Keratinocyte (primary cell): ENCODE measurements at regions not wholly inside any gene's neighbourhood (a gene's known extent, or its start where the extent isn't known, plus 50 kb on each side); places are given as distances from the start of the nearest gene placed in this dataset.

ENCODE experiments used
- DNase-seq: peaks from one replicate; pipeline ENCODE4 v3.0.0-alpha.2; 2011; ENCODE audit warnings: low read depth, missing footprints, low spot score
- FAIRE-seq: peaks from 2 replicates; lab custom pipeline; 2011; peaks lifted over from hg19 to GRCh38; lab: Jason Lieb, UNC
- H2AFZ ChIP-seq: 2 replicates; pipeline ENCODE4 v1.6.0; 2012; ENCODE audit warnings: low read length, control low read depth, inconsistent platforms; ENCODE audit not compliant: control insufficient read depth
- H3K27ac ChIP-seq: 2 replicates; pipeline ENCODE4 v1.5.1; 2011; ENCODE audit warnings: low read length; ENCODE audit not compliant: control insufficient read depth, insufficient read depth
- H3K27me3 ChIP-seq: 3 replicates; pipeline ENCODE4 v1.6.0; 2011; ENCODE audit warnings: low read length; ENCODE audit not compliant: control insufficient read depth, insufficient read depth; ENCODE audit errors: extremely low read depth
- H3K36me3 ChIP-seq, 2 experiments: 2 replicates in 1 of 2; 3 replicates in 1 of 2; pipeline ENCODE4 v1.5.1; 2011; ENCODE audit warnings: low read length in 2 of 2, mild to moderate bottlenecking in 1 of 2; ENCODE audit not compliant: control insufficient read depth in 2 of 2, insufficient read depth in 2 of 2; ENCODE audit errors: extremely low read depth in 1 of 2
- H3K4me1 ChIP-seq: 3 replicates; pipeline ENCODE4 v1.5.1; 2011; ENCODE audit warnings: low read length; ENCODE audit not compliant: control insufficient read depth, insufficient read depth; ENCODE audit errors: extremely low read depth
- H3K4me2 ChIP-seq: 3 replicates; pipeline ENCODE4 v1.6.0; 2011; ENCODE audit warnings: low read depth, low read length; ENCODE audit not compliant: control insufficient read depth, insufficient read depth; ENCODE audit errors: extremely low read depth
- H3K4me3 ChIP-seq, 3 experiments: fragments of 200-600 bp in 1 of 3; sonication (generic) in 1 of 3; 2 replicates in 2 of 3; 3 replicates in 1 of 3; pipeline ENCODE4 v1.5.1; 2011 to 2016; ENCODE audit warnings: low read length in 3 of 3, mild to moderate bottlenecking in 3 of 3, control low read depth in 2 of 3, inconsistent platforms in 1 of 3, low read depth in 1 of 3, mixed read lengths in 1 of 3, mixed run types in 1 of 3, moderate library complexity in 1 of 3; ENCODE audit not compliant: control insufficient read depth in 2 of 3, insufficient read depth in 2 of 3; ENCODE audit errors: extremely low read depth in 1 of 3
- H3K79me2 ChIP-seq: 2 replicates; pipeline ENCODE4 v1.6.0; 2012; ENCODE audit warnings: low read length; ENCODE audit not compliant: control insufficient read depth, insufficient read depth
- H3K9ac ChIP-seq: 3 replicates; pipeline ENCODE4 v1.6.0; 2011; ENCODE audit warnings: low read length; ENCODE audit not compliant: control insufficient read depth, insufficient read depth; ENCODE audit errors: extremely low read depth
- H3K9me1 ChIP-seq: 3 replicates; pipeline ENCODE4 v1.6.0; 2011; ENCODE audit warnings: low read length; ENCODE audit not compliant: control insufficient read depth, insufficient read depth; ENCODE audit errors: extremely low read depth
- H3K9me3 ChIP-seq: 2 replicates; pipeline ENCODE4 v1.5.1; 2012; ENCODE audit warnings: low read depth, low read length; ENCODE audit not compliant: control insufficient read depth
- H4K20me1 ChIP-seq: 3 replicates; pipeline ENCODE4 v1.6.0; 2011; ENCODE audit warnings: low read length; ENCODE audit not compliant: control insufficient read depth, insufficient read depth; ENCODE audit errors: extremely low read depth
- EZH2 ChIP-seq: IDR thresholded peaks from one replicate; pipeline ENCODE4 v1.6.1; 2012; ENCODE audit warnings: inconsistent platforms, mild to moderate bottlenecking, low read length, moderate library complexity
- dilution Hi-C: fragments of 300-500 bp; cut with MboI; formaldehyde crosslinking; loops from one replicate; pipeline ENCODE4 v1.7.0; 2020; ENCODE audit warnings: low sequenced_read_pairs; ENCODE audit not compliant: extremely low pct_ligation_motif_present
- TF ChIP-seq, protein P1 (sequence below), 3 experiments: IDR thresholded peaks in 1 of 3; conservative IDR thresholded peaks in 1 of 3; optimal IDR thresholded peaks in 1 of 3; 2 replicates in 2 of 3; 3 replicates in 1 of 3; pipeline versions ENCODE3 to v1.5.1; 2011; ENCODE audit warnings: low read length in 3 of 3, mild to moderate bottlenecking in 3 of 3, moderate library complexity in 2 of 3, control low read depth in 1 of 3, inconsistent platforms in 1 of 3; ENCODE audit not compliant: insufficient read depth in 2 of 3; ENCODE audit errors: extremely low read depth in 1 of 3

DNA sequence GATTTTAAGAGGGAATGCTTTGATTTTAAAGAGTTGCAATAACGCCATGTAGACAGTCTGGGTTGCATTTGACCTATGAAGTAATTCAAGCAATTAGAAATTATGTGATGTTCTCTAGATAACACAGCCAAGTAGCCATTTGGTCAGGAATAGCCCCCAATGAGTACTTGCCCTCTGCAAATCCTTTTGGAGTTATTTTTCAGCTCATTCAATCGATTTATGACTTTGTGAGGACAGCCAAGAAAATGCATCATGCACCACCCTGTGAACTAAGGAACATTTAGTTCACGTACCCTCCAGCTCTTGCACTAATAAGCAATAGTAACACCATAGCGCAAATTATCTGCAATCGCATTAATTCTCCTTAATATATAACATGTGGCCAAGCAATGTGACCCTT is 552.6 kb upstream of the INTU start:
- Histone ChIP-seq H3K27ac (no peak overlapping the region), H3K4me3 (no peak overlapping the region), H3K4me1 (no peaks in the 10 kb centered on the region), H3K9me1 (no peaks in the 10 kb centered on the region), H3K4me2 (no peak overlapping the region), H3K9me3 (no peaks in the 10 kb centered on the region), H3K36me3 (no peaks in the 10 kb centered on the region), H3K27me3 (no peaks in the 10 kb centered on the region), H2AFZ (no peak overlapping the region), H3K79me2 (no peaks in the 10 kb centered on the region), H3K9ac (no peak overlapping the region), H4K20me1 (no peaks in the 10 kb centered on the region)
- no peak for FAIRE-seq
- no peak for TF ChIP-seq EZH2
- TF ChIP-seq, protein P1, sequence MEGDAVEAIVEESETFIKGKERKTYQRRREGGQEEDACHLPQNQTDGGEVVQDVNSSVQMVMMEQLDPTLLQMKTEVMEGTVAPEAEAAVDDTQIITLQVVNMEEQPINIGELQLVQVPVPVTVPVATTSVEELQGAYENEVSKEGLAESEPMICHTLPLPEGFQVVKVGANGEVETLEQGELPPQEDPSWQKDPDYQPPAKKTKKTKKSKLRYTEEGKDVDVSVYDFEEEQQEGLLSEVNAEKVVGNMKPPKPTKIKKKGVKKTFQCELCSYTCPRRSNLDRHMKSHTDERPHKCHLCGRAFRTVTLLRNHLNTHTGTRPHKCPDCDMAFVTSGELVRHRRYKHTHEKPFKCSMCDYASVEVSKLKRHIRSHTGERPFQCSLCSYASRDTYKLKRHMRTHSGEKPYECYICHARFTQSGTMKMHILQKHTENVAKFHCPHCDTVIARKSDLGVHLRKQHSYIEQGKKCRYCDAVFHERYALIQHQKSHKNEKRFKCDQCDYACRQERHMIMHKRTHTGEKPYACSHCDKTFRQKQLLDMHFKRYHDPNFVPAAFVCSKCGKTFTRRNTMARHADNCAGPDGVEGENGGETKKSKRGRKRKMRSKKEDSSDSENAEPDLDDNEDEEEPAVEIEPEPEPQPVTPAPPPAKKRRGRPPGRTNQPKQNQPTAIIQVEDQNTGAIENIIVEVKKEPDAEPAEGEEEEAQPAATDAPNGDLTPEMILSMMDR (optimal IDR thresholded peaks at IDR 0.05 in 1 of 3, IDR thresholded peaks at IDR 0.05 in 1 of 3, conservative IDR thresholded peaks at IDR 0.05 in 1 of 3; ENCODE audit: extremely low read depth in 1 of 3, insufficient read depth in 2 of 3, low read length in 3 of 3): no peak
- no peak for DNase-seq
- dilution Hi-C loops: no loop called here

DNA sequence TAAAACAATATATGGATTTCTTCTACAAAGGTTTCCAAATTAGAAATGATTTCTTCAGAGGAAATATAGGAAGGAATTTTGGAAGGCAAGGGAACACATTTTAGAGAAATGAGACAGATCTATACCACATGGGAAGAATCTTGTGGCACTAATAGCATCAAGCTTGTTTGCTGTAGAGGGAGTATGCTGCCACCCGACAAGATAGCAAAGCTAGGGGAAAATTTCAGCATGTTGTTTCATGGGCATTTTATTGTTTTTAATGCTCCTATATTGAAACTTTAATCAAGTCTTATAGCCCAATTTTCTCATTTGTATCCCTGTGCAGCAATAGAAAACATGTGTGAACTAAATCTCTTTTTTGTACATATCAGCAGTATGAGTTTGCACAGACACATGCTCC is 551.7 kb upstream of the INTU start:
- H3K9ac ChIP-seq: no peak overlapping the region

More for the DNA sequence above, 551.7 kb upstream of the INTU start:
- no peak for DNase-seq
- TF ChIP-seq EZH2: no peak
- TF ChIP-seq, protein P1 (optimal IDR thresholded peaks at IDR 0.05 in 1 of 3, IDR thresholded peaks at IDR 0.05 in 1 of 3, conservative IDR thresholded peaks at IDR 0.05 in 1 of 3; ENCODE audit: extremely low read depth in 1 of 3, insufficient read depth in 2 of 3, low read length in 3 of 3): no peak
- H3K79me2 ChIP-seq: no peaks in the 10 kb centered on the region
- no peak overlapping the region for H3K27ac ChIP-seq
- H4K20me1 ChIP-seq: no peaks in the 10 kb centered on the region
- H3K9me3 ChIP-seq: no peaks in the 10 kb centered on the region
- H3K36me3 ChIP-seq: no peaks in the 10 kb centered on the region
- no peaks in the 10 kb centered on the region for H3K27me3 ChIP-seq
- no peaks in the 10 kb centered on the region for H3K4me1 ChIP-seq
- H3K4me2 ChIP-seq: no peak overlapping the region
- dilution Hi-C loops: no loop called here
- FAIRE-seq: no peak
- H2AFZ ChIP-seq: no peak overlapping the region
- no peak overlapping the region for H3K4me3 ChIP-seq
- H3K9me1 ChIP-seq: no peaks in the 10 kb centered on the region
